NT2/D1 (cell line): ENCODE measurements at regions not wholly inside any gene's neighbourhood (a gene's known extent, or its start where the extent isn't known, plus 50 kb on each side); places are given as distances from the start of the nearest gene placed in this dataset.

Experiments
- SUZ12 ChIP-seq: IDR thresholded peaks from 2 replicates; pipeline ENCODE4 v1.6.1; 2011; ENCODE audit not compliant: insufficient read length, insufficient read depth; ENCODE audit errors: extremely low read depth
- YY1 ChIP-seq: IDR thresholded peaks from 2 replicates; pipeline ENCODE4 v1.6.1; 2011; ENCODE audit not compliant: insufficient read length, insufficient read depth
- ZNF274 ChIP-seq: IDR thresholded peaks from 2 replicates; pipeline ENCODE4 v1.6.1; 2011; ENCODE audit warnings: mild to moderate bottlenecking, low read depth, low read length

- TF ChIP-seq SUZ12, result no peak
- no peak for TF ChIP-seq YY1
- TF ChIP-seq ZNF274, result no peak
Observed at GRCh38 chr13:72317346-72318109, 409.9 kb downstream of the MZT1 start.
